ENCODE measurements at regions not wholly inside any gene's neighbourhood (a gene's known extent, or its start where the extent isn't known, plus 50 kb on each side); places are given as distances from the start of the nearest gene placed in this dataset.

- TF ChIP-seq CTCF (IDR thresholded peaks at IDR 0.05; ENCODE audit: low read depth, low read length) (no peak), POLR2A (IDR thresholded peaks at IDR 0.05; ENCODE audit: extremely low read depth, insufficient read length) (no peak), MAX (IDR thresholded peaks at IDR 0.05; ENCODE audit: low read depth, low read length) (no peak), MYC (IDR thresholded peaks at IDR 0.05; ENCODE audit: low read depth, low read length) (no peak)
These were observed 334.7 kb upstream of the DACH1 start for GRCh38 chr13:72201726-72202125.
